Endodermal cell (in vitro differentiated cells): ENCODE measurements at regions not wholly inside any gene's neighbourhood (a gene's known extent, or its start where the extent isn't known, plus 50 kb on each side); places are given as distances from the start of the nearest gene placed in this dataset.

ENCODE experiments used
- DNase-seq: peaks from one replicate; pipeline ENCODE4 v3.0.0-alpha.2; 2017
- H3K27ac ChIP-seq: 2 replicates; pipeline ENCODE4 v1.5.1; 2013; ENCODE audit warnings: mild to moderate bottlenecking, low read depth, low read length, moderate library complexity
- H3K27me3 ChIP-seq: 2 replicates; pipeline ENCODE4 v1.6.1; 2013; ENCODE audit warnings: mild to moderate bottlenecking, low read length, moderate library complexity; ENCODE audit not compliant: insufficient read depth, control insufficient read depth, poor library complexity, severe bottlenecking
- H3K36me3 ChIP-seq: 2 replicates; pipeline ENCODE4 v1.7.0; 2013; ENCODE audit warnings: mild to moderate bottlenecking, low read length, moderate library complexity; ENCODE audit not compliant: control insufficient read depth, insufficient read depth
- H3K4me1 ChIP-seq: one replicate; pipeline ENCODE4 v1.7.0; 2013; ENCODE audit warnings: low read length; ENCODE audit not compliant: control insufficient read depth, insufficient read depth
- H3K4me3 ChIP-seq: 2 replicates; pipeline ENCODE4 v1.5.1; 2013; ENCODE audit warnings: mild to moderate bottlenecking, low read length, moderate library complexity
- H3K9ac ChIP-seq: 2 replicates; pipeline ENCODE4 v1.6.1; 2013; ENCODE audit warnings: mild to moderate bottlenecking, low read length, moderate library complexity; ENCODE audit not compliant: poor library complexity, severe bottlenecking; ENCODE audit errors: extremely low read depth
- H3K9me3 ChIP-seq: 2 replicates; pipeline ENCODE4 v1.6.1; 2013; ENCODE audit warnings: mild to moderate bottlenecking, low read length, moderate library complexity; ENCODE audit not compliant: control insufficient read depth
- H3K27ac Mint-ChIP-seq: 2 replicates; pipeline ENCODE4 v1.8.0; 2020; ENCODE audit warnings: mixed read lengths
- H3K27me3 Mint-ChIP-seq: 2 replicates; pipeline ENCODE4 v1.8.0; 2021; ENCODE audit warnings: mild to moderate bottlenecking, mixed read lengths; ENCODE audit not compliant: insufficient read depth
- H3K36me3 Mint-ChIP-seq: 2 replicates; pipeline ENCODE4 v1.8.0; 2020; ENCODE audit warnings: low read depth, mixed read lengths
- H3K4me1 Mint-ChIP-seq: 2 replicates; pipeline ENCODE4 v1.8.0; 2020; ENCODE audit warnings: mixed read lengths
- H3K4me3 Mint-ChIP-seq: 2 replicates; pipeline ENCODE4 v1.8.0; 2020; ENCODE audit warnings: mild to moderate bottlenecking, moderate library complexity, mixed read lengths
- H3K9me3 Mint-ChIP-seq: 2 replicates; pipeline ENCODE4 v1.8.0; 2020; ENCODE audit warnings: mild to moderate bottlenecking, mixed read lengths
- WGBS, 2 experiments: methylation state at CpG; one replicate each; pipeline versions ENCODE4 v1.1.5 to v1.1.7; 2013; ENCODE audit warnings: missing lambda C conversion rate in 2 of 2, mixed read lengths in 1 of 2; ENCODE audit not compliant: insufficient coverage in 1 of 2, insufficient read length in 1 of 2; 5-methylcytosine and 5-hydroxymethylcytosine counted together
- TF ChIP-seq, protein P1 (sequence below): fragments of 200-600 bp; sonication (generic); conservative IDR thresholded peaks from 2 replicates; pipeline ENCODE4 v1.5.0; 2021; ENCODE audit warnings: antibody characterized with exemption, mild to moderate bottlenecking

DNA sequence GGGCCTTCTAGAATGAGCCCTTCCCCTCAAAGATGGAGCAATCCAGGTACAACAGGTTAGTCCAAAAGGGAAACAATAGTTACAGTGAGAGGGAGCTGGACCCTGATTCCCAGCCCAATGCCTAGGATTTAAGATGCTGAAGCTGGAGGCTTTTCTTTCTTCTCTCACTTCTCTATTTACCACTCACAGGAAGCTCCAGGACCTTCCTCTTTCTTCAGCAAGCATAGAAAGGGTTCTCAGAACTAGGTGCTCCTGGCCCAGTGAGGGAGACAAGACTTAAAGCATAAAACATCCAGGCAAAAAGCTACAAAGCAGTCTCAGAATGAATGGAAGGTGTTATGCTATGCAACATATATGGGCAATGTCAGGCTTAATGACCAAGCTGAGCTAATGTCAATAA lies 279.0 kb downstream of the SRBD1 start:
- H3K9me3 Mint-ChIP-seq = peaks cover 4% of the 10 kb centered on the region

DNA sequence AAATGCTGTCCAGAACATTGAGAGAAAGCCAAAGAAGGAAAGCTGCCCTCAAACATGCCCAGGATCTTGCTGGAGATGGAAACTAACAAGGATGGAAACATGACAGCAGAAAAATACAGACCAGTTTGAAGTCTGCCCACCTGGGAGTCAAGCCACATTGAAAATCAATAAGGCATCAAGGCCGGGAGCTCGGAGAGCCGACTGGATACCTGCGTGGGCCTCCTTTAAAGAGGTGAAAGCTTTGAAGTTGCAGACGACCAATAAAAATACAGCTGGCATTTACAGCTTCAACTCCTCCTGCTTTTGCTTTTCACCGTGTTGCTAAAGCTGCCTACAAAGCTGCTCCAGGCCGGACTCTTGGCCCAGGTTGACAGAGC lies 279.7 kb downstream of the SRBD1 start:
- H3K9me3 ChIP-seq = no peaks in the 10 kb centered on the region
- H3K27me3 Mint-ChIP-seq = peaks cover 3% of the 10 kb centered on the region
- H3K36me3 Mint-ChIP-seq = no peaks in the 10 kb centered on the region
- no peak overlapping the region for H3K4me3 ChIP-seq
- DNase-seq = no peak
- peaks cover 41% of the 10 kb centered on the region for H3K4me1 Mint-ChIP-seq
- no peaks in the 10 kb centered on the region for H3K36me3 ChIP-seq
- peaks cover 13% of the 10 kb centered on the region for H3K4me1 ChIP-seq
- 90 to 94% methylated on average over 7 of the region's 7 CpGs for WGBS, 2 experiments
- no peak overlapping the region for H3K9ac ChIP-seq
- no peak overlapping the region for H3K4me3 Mint-ChIP-seq
- no peak overlapping the region for H3K27ac Mint-ChIP-seq
- H3K27ac ChIP-seq = no peak overlapping the region
- peaks cover 4% of the 10 kb centered on the region for H3K9me3 Mint-ChIP-seq
- TF ChIP-seq, protein P1, sequence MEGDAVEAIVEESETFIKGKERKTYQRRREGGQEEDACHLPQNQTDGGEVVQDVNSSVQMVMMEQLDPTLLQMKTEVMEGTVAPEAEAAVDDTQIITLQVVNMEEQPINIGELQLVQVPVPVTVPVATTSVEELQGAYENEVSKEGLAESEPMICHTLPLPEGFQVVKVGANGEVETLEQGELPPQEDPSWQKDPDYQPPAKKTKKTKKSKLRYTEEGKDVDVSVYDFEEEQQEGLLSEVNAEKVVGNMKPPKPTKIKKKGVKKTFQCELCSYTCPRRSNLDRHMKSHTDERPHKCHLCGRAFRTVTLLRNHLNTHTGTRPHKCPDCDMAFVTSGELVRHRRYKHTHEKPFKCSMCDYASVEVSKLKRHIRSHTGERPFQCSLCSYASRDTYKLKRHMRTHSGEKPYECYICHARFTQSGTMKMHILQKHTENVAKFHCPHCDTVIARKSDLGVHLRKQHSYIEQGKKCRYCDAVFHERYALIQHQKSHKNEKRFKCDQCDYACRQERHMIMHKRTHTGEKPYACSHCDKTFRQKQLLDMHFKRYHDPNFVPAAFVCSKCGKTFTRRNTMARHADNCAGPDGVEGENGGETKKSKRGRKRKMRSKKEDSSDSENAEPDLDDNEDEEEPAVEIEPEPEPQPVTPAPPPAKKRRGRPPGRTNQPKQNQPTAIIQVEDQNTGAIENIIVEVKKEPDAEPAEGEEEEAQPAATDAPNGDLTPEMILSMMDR = no peak
- no peaks in the 10 kb centered on the region for H3K27me3 ChIP-seq

More for the DNA sequence above, 279.0 kb downstream of the SRBD1 start:
- Mint-ChIP-seq H3K4me3 (no peak overlapping the region), H3K36me3 (no peaks in the 10 kb centered on the region), H3K4me1 (peaks cover 41% of the 10 kb centered on the region), H3K27me3 (peaks cover 3% of the 10 kb centered on the region), H3K27ac (no peak overlapping the region)
- H3K4me3 ChIP-seq = no peak overlapping the region
- no peaks in the 10 kb centered on the region for H3K27me3 ChIP-seq
- TF ChIP-seq, protein P1 = no peak
- DNase-seq = no peak
- no peak overlapping the region for H3K9ac ChIP-seq
- H3K9me3 ChIP-seq = no peaks in the 10 kb centered on the region
- H3K4me1 ChIP-seq = peaks cover 13% of the 10 kb centered on the region
- no peaks in the 10 kb centered on the region for H3K36me3 ChIP-seq
- H3K27ac ChIP-seq = no peak overlapping the region

DNA sequence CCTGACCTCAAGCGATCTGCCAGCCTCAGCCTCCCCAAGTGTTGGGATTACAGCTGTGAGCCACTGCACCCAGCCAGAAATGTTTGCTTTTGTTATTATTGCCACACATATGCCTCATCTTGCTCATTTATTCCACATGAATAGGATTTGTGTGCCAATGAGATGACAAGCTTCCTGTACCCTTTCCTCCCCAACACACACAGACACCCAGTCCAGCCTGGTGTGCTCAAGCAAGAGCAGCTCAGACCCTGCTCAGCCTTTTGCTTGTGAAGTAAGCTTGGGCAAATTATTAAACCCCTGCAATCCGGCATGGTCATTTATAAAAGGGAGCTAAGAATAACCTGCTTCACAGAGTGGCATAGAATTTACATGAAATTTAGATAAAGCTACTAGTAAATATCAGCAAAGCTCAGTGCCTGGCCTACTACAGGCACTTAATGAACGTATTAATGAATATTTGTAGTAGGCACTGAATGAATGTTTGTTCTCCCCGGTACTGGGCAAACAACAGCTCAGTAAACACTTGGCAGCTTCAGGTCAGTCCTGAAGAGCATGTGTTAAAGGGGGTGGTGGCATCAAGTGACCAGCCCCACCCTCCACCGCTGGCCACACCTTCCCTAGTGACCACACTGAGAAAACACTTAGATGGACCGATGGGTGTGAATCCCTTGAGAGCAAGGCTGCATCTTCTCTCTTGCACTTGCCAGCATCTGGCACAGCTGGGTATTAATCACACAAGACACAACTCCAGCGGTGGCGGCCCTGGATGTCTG lies 280.2 kb downstream of the SRBD1 start:
- Histone ChIP-seq H3K27ac (no peak overlapping the region), H3K27me3 (no peaks in the 10 kb centered on the region), H3K4me1 (peaks cover 13% of the 10 kb centered on the region), H3K4me3 (no peak overlapping the region), H3K9me3 (no peaks in the 10 kb centered on the region), H3K9ac (no peak overlapping the region), H3K36me3 (no peaks in the 10 kb centered on the region)
- 80 to 88% methylated on average over 7 to 8 of the region's 8 CpGs for WGBS, 2 experiments
- Mint-ChIP-seq H3K36me3 (no peaks in the 10 kb centered on the region), H3K9me3 (peaks cover 4% of the 10 kb centered on the region), H3K4me1 (peaks cover 41% of the 10 kb centered on the region), H3K4me3 (no peak overlapping the region), H3K27ac (no peak overlapping the region), H3K27me3 (peaks cover 3% of the 10 kb centered on the region)
- peak; percentile 60 for DNase-seq
- TF ChIP-seq, protein P1 = no peak
